ENCODE measurements at regions not wholly inside any gene's neighbourhood (a gene's known extent, or its start where the extent isn't known, plus 50 kb on each side); places are given as distances from the start of the nearest gene placed in this dataset.

DNA sequence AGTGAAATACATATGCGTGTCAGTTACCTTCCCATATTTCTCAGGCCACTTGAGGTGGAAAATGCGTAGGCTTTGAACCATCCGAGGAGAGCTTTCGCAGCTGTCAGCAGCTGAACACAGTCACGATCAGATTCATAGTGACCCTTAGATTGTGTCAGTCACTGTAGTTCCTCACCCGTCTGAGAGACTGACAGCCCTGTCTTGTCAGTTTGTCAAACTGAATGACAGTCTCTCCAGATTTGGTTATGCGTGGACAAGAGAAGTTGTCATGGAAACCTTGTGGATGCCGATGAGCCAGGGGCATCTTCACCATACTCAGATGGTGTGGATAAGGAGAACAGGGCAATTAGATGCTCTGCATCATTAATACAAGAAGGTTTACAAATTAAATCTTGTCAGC lies 546.3 kb downstream of the TYW1 start:
- no peaks in the 10 kb centered on the region for H3K27me3 ChIP-seq
- H3K27ac ChIP-seq: no peak overlapping the region
- H3K4me3 ChIP-seq: no peak overlapping the region
- TF ChIP-seq CTCF (IDR thresholded peaks at IDR 0.05): no peak
- intact Hi-C loops (cut with DNase I): loop anchor here (5.0 kb wide), 1 partner anchor 51 kb away; no protein-coding TSS in a partner anchor
- H3K9ac ChIP-seq (ENCODE audit: low read depth in 2 of 2, low read length in 2 of 2): no peak overlapping the region
- H3K9me3 ChIP-seq: no peaks in the 10 kb centered on the region
- H3K36me3 ChIP-seq: no peaks in the 10 kb centered on the region
- DNase-seq: no peak
- H3K4me1 ChIP-seq: no peaks in the 10 kb centered on the region

GRCh38 chr7:67547183-67547907 lies 550.7 kb downstream of the TYW1 start:
- TF ChIP-seq CTCF (IDR thresholded peaks at IDR 0.05): no peak
- Histone ChIP-seq H3K9me3 (no peaks in the 10 kb centered on the region), H3K4me3 (no peak overlapping the region), H3K27me3 (no peaks in the 10 kb centered on the region), H3K36me3 (no peaks in the 10 kb centered on the region), H3K9ac (ENCODE audit: low read depth in 2 of 2, low read length in 2 of 2) (no peak overlapping the region), H3K4me1 (no peaks in the 10 kb centered on the region), H3K27ac (no peak overlapping the region)
- intact Hi-C loops (cut with DNase I): no loop called here
- DNase-seq: no peak

GRCh38 chr7:67549126-67549525 lies 552.5 kb downstream of the TYW1 start:
- intact Hi-C loops (cut with DNase I): no loop called here
- H3K27me3 ChIP-seq: no peaks in the 10 kb centered on the region
- H3K9me3 ChIP-seq: no peaks in the 10 kb centered on the region
- H3K9ac ChIP-seq (ENCODE audit: low read depth in 2 of 2, low read length in 2 of 2): no peak overlapping the region
- TF ChIP-seq CTCF (IDR thresholded peaks at IDR 0.05): no peak
- H3K36me3 ChIP-seq: no peaks in the 10 kb centered on the region
- H3K4me1 ChIP-seq: no peaks in the 10 kb centered on the region
- H3K27ac ChIP-seq: no peak overlapping the region
- no peak for DNase-seq
- no peak overlapping the region for H3K4me3 ChIP-seq

DNA sequence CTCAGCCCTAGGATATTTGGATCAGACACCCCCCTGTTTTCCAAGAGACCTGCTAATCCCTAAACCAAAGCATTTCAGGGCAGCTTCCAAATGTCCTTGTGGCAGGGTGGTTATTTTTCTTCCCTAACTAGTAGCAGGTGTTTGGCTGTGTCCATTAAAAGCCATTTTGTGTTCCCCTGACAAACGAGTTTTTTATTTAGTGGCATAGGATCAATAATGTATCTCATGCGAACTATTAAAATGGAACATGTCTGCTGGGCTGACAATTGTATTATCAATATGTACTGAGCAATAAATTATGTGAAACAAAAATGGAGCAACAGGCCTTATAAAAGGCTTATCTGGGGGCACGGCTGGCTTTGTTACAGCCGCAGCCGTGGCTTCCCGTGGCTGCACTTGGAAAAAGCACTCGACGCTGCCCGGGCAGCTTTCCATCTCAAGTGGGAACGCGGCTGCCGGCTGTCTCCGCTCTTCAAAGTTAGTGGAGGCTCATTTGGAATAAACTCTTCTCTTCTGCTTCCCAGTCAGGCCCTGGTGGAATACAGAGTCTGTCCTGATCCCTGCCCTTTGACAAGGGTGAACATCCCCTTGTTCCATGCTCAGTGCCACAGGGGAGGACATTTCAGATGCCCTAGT lies 554.3 kb downstream of the TYW1 start:
- no peaks in the 10 kb centered on the region for H3K4me1 ChIP-seq
- intact Hi-C loops (cut with DNase I): no loop called here
- H3K9ac ChIP-seq (ENCODE audit: low read depth in 2 of 2, low read length in 2 of 2): no peak overlapping the region
- no peaks in the 10 kb centered on the region for H3K27me3 ChIP-seq
- no peak for DNase-seq
- no peak overlapping the region for H3K27ac ChIP-seq
- no peak for TF ChIP-seq CTCF (IDR thresholded peaks at IDR 0.05)
- H3K36me3 ChIP-seq: no peaks in the 10 kb centered on the region
- no peak overlapping the region for H3K4me3 ChIP-seq
- no peaks in the 10 kb centered on the region for H3K9me3 ChIP-seq

- Histone ChIP-seq H3K9ac (ENCODE audit: low read depth in 2 of 2, low read length in 2 of 2) (no peak overlapping the region), H3K27me3 (no peaks in the 10 kb centered on the region), H3K36me3 (no peaks in the 10 kb centered on the region), H3K27ac (no peak overlapping the region), H3K4me3 (no peak overlapping the region), H3K4me1 (no peaks in the 10 kb centered on the region), H3K9me3 (no peaks in the 10 kb centered on the region)
- no peak for TF ChIP-seq CTCF (IDR thresholded peaks at IDR 0.05)
- intact Hi-C loops (cut with DNase I): no loop called here
- no peak for DNase-seq
Measured at GRCh38 chr7:67552738-67553137, 556.1 kb downstream of the TYW1 start.

Measured in colonic mucosa (tissue), 4 donors.